C4-2B (cell line): ENCODE measurements at regions not wholly inside any gene's neighbourhood (a gene's known extent, or its start where the extent isn't known, plus 50 kb on each side); places are given as distances from the start of the nearest gene placed in this dataset.
A peak's percentile ranks its signal among the peaks of the same experiment; 100 is the strongest.

Source experiments
- H3K27ac ChIP-seq: fragments of 450-650 bp; 2 replicates; pipeline ENCODE4 v1.5.1; 2017
- ZFX ChIP-seq: fragments of 450-650 bp; IDR thresholded peaks from 2 replicates; pipeline ENCODE4 v1.6.1; 2017
- TF ChIP-seq, protein P1 (sequence below): fragments of 450-650 bp; conservative IDR thresholded peaks from 2 replicates; pipeline ENCODE4 v1.5.1; 2017; ENCODE audit warnings: mild to moderate bottlenecking

DNA sequence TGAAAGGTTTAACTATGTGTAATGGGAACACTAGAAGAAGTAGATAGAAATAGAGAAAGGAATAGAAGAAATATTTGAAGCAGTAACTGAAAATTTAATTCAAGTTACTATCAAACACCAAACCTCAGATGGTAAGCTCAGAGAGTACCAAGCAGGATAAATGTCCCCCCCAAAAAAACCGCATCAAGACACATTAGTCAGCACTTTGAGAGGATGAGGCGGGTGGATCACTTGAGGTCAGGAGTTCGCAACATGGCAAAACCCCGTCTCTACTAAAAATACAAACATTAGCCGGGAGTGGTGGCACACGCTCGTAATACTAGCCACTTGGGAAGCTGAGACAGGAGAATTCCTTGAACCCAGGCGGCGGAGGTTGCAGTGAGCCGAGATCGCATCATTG, 253.1 kb downstream of the C6orf118 start:
- TF ChIP-seq, protein P1, sequence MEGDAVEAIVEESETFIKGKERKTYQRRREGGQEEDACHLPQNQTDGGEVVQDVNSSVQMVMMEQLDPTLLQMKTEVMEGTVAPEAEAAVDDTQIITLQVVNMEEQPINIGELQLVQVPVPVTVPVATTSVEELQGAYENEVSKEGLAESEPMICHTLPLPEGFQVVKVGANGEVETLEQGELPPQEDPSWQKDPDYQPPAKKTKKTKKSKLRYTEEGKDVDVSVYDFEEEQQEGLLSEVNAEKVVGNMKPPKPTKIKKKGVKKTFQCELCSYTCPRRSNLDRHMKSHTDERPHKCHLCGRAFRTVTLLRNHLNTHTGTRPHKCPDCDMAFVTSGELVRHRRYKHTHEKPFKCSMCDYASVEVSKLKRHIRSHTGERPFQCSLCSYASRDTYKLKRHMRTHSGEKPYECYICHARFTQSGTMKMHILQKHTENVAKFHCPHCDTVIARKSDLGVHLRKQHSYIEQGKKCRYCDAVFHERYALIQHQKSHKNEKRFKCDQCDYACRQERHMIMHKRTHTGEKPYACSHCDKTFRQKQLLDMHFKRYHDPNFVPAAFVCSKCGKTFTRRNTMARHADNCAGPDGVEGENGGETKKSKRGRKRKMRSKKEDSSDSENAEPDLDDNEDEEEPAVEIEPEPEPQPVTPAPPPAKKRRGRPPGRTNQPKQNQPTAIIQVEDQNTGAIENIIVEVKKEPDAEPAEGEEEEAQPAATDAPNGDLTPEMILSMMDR = no peak
- no peak for TF ChIP-seq ZFX
- H3K27ac ChIP-seq = no peak overlapping the region

- no peak overlapping the region for H3K27ac ChIP-seq
- TF ChIP-seq, protein P1 = no peak
- TF ChIP-seq ZFX = no peak
Measured at GRCh38 chr6:165055231-165055630, 254.2 kb downstream of the C6orf118 start.

GRCh38 chr6:165052561-165053480, 256.6 kb downstream of the C6orf118 start:
- H3K27ac ChIP-seq = no peak overlapping the region
- TF ChIP-seq, protein P1 = no peak
- no peak for TF ChIP-seq ZFX

DNA sequence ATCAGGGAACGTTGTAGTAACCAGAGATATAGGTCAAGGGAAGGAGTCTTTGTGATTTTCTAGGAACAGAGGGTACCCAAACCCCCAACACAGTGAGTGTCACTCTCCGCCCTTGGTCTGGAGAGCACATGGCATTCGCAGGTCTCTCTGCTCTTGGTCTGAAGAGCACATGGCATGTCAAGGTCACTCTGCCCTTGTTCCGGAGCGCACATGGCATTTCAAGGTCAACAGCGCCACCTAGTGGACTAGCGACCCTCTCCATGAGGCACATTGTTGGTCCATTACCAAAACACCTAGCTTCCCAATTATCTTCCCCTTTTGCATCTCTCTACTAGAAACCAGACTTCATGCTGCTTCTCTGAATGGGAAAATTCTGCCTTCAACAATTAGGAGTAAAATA, 260.0 kb downstream of the C6orf118 start:
- TF ChIP-seq ZFX = no peak
- TF ChIP-seq, protein P1 = peak; percentile 77
- no peak overlapping the region for H3K27ac ChIP-seq

GRCh38 chr6:165047952-165048351, 261.5 kb downstream of the C6orf118 start:
- TF ChIP-seq, protein P1 = no peak
- TF ChIP-seq ZFX = no peak
- no peak overlapping the region for H3K27ac ChIP-seq

DNA sequence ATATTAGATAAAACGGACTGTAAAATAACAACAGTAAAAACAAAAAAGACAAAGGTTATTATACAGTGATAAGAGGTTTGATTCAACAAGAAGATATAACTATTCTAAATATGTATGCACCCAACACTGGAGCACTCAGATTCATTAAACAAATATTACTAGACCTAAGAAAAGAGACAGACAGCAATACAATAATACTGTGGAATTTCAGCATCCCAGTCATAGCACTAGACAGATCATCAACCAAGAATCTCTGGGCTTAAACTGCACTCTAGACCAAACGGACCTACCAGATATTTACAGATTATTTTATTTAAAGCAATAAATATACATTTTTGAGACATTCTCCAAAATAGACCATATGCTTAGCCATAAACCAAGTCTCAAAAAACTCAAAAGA, 263.8 kb downstream of the C6orf118 start:
- no peak overlapping the region for H3K27ac ChIP-seq
- no peak for TF ChIP-seq ZFX
- TF ChIP-seq, protein P1 = no peak

DNA sequence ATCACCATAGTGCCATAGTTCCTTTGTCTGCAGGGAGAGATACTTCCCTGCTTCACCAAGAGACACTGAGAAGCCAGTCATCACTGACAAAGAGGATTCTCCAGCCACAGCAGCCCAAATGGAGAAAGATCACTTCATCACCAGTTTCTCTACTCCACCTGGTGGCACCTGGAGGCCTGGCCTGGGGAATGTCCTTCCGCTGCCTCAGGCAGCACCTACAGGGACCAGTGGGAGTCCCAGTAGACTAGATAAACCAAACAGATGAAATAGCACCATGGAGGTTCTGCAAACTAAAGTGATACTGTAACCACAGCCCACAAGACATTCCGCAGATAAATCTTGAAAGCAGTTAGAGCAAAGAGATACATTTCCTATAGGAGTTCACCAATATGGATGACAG, 266.5 kb downstream of the C6orf118 start:
- TF ChIP-seq, protein P1 = peak; percentile 19
- TF ChIP-seq ZFX = no peak
- H3K27ac ChIP-seq = no peak overlapping the region
